ENCODE measurements at regions not wholly inside any gene's neighbourhood (a gene's known extent, or its start where the extent isn't known, plus 50 kb on each side); places are given as distances from the start of the nearest gene placed in this dataset.
"Not testable (repeated sequence)": the region's sequence is repeated elsewhere in the genome, so short reads cannot be mapped to it uniquely, and the experiment has no call there.

DNA sequence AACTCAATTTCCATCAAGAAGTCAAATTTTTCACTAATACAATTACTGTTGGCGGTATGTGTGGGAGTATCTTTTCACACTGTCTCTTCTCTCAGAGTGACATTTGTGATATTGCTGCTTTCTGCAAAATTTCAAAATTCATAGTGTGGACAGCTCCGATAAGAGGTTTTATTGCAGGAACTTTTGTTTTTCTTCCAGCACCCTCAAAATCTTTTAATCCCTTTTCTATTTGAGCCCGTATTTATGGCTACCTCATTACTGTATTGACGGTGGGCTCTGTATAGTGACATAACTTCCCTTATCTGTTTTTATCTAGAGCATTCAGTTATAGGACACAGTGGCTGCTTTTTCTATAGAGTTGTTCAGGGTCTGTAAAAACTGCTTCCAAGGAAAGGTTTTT, 794.4 kb upstream of the TMPRSS15 start:
- no peak overlapping the region for H3K4me3 ChIP-seq
- no peak for ATAC-seq
- TF ChIP-seq, protein P1, sequence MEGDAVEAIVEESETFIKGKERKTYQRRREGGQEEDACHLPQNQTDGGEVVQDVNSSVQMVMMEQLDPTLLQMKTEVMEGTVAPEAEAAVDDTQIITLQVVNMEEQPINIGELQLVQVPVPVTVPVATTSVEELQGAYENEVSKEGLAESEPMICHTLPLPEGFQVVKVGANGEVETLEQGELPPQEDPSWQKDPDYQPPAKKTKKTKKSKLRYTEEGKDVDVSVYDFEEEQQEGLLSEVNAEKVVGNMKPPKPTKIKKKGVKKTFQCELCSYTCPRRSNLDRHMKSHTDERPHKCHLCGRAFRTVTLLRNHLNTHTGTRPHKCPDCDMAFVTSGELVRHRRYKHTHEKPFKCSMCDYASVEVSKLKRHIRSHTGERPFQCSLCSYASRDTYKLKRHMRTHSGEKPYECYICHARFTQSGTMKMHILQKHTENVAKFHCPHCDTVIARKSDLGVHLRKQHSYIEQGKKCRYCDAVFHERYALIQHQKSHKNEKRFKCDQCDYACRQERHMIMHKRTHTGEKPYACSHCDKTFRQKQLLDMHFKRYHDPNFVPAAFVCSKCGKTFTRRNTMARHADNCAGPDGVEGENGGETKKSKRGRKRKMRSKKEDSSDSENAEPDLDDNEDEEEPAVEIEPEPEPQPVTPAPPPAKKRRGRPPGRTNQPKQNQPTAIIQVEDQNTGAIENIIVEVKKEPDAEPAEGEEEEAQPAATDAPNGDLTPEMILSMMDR (IDR thresholded peaks at IDR 0.05 in 4 of 5, conservative IDR thresholded peaks at IDR 0.05 in 1 of 5): no peak
- no peak for TF ChIP-seq POLR2A (IDR thresholded peaks at IDR 0.05)
- no peak for DNase-seq
- no peaks in the 10 kb centered on the region for H3K27me3 ChIP-seq
- no peaks in the 10 kb centered on the region for H3K9me3 ChIP-seq
- in situ Hi-C loops (cut with MboI; ENCODE audit: low sequenced_read_pairs in 4 of 4): no loop called here
- H3K4me1 ChIP-seq: no peaks in the 10 kb centered on the region
- no peaks in the 10 kb centered on the region for H3K36me3 ChIP-seq
- intact Hi-C loops (cut with DNase I; ENCODE audit: low total_unique reads): no loop called here
- no peak overlapping the region for H3K27ac ChIP-seq

DNA sequence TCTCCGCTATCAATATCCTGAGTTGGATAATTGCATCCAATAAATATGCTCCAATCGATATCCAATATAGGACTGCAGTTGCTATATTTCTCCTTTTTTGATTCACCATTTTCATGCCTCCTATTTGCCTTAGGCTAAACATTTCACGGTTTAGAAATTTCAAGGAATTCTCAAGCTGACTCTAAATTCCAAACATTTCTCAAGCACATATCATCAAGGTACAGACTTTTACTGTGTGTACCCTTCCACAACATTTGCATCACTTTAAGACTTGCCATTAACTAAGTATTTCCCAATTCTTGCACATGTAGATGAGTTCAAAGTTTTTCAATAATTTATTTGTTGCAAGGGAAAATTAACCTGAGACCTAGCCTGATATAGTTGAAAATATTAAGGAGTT, 795.2 kb upstream of the TMPRSS15 start:
- no peak for TF ChIP-seq POLR2A (IDR thresholded peaks at IDR 0.05)
- TF ChIP-seq, protein P1 (IDR thresholded peaks at IDR 0.05 in 4 of 5, conservative IDR thresholded peaks at IDR 0.05 in 1 of 5): no peak
- Histone ChIP-seq H3K27me3 (no peaks in the 10 kb centered on the region), H3K27ac (no peak overlapping the region), H3K4me1 (no peaks in the 10 kb centered on the region), H3K4me3 (no peak overlapping the region), H3K36me3 (no peaks in the 10 kb centered on the region), H3K9me3 (no peaks in the 10 kb centered on the region)
- in situ Hi-C loops (cut with MboI; ENCODE audit: low sequenced_read_pairs in 4 of 4) (no loop called here), intact Hi-C loops (cut with DNase I; ENCODE audit: low total_unique reads) (no loop called here)
- no peak for DNase-seq
- no peak for ATAC-seq

DNA sequence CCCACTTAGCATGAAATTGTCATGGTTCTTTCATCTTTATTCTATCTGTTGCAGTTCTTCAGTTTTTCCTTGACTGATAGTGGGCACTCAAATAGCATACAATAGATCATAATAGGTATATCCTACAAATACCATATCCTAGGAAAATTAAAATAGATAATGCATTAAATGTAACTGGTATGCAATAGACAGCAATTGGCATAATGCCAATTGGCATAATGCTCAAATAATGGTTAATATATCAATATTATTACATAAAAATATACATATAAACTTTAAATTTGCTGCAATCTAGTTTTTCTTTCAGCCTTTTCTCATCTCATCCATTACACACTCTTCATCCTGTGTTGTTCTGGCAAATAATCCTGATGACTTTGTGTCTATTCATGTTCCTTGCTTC, 814.6 kb upstream of the TMPRSS15 start:
- in situ Hi-C loops (cut with MboI; ENCODE audit: low sequenced_read_pairs in 4 of 4): no loop called here
- ATAC-seq (no peak), DNase-seq (no peak)
- TF ChIP-seq, protein P1 (IDR thresholded peaks at IDR 0.05 in 4 of 5, conservative IDR thresholded peaks at IDR 0.05 in 1 of 5): no peak
- no peak for TF ChIP-seq POLR2A (IDR thresholded peaks at IDR 0.05)
- Histone ChIP-seq H3K27ac (no peak overlapping the region), H3K9me3 (no peaks in the 10 kb centered on the region), H3K4me1 (no peaks in the 10 kb centered on the region), H3K27me3 (no peaks in the 10 kb centered on the region), H3K36me3 (no peaks in the 10 kb centered on the region), H3K4me3 (no peak overlapping the region)
- intact Hi-C loops (cut with DNase I; ENCODE audit: low total_unique reads): no loop called here

DNA sequence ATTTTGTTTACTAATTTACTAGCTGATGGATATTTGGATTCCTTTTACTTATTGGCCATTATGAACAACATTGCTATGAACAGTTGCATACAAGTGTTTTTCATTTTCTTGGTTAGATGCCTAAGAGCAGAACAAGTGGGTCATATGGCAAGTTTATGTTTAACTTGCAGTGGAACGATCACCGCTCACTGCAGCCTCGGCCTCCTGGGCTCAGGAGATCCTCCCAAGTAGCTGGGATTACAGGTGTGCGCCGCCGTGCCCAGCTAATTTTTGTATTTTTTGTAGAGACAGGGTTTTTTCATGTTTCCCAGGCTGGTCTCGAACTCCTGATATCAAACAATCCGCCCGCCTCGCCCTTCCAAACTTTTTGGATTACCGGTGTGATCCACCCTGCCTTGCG, 820.5 kb upstream of the TMPRSS15 start:
- in situ Hi-C loops (cut with MboI; ENCODE audit: low sequenced_read_pairs in 4 of 4): no loop called here
- no peaks in the 10 kb centered on the region for H3K27me3 ChIP-seq
- DNase-seq (no peak), ATAC-seq (no peak)
- H3K4me1 ChIP-seq: no peaks in the 10 kb centered on the region
- TF ChIP-seq, protein P1 (IDR thresholded peaks at IDR 0.05 in 4 of 5, conservative IDR thresholded peaks at IDR 0.05 in 1 of 5): no peak
- no peak for TF ChIP-seq POLR2A (IDR thresholded peaks at IDR 0.05)
- no peak overlapping the region for H3K27ac ChIP-seq
- no peak overlapping the region for H3K4me3 ChIP-seq
- no peaks in the 10 kb centered on the region for H3K36me3 ChIP-seq
- no peaks in the 10 kb centered on the region for H3K9me3 ChIP-seq
- intact Hi-C loops (cut with DNase I; ENCODE audit: low total_unique reads): no loop called here

DNA sequence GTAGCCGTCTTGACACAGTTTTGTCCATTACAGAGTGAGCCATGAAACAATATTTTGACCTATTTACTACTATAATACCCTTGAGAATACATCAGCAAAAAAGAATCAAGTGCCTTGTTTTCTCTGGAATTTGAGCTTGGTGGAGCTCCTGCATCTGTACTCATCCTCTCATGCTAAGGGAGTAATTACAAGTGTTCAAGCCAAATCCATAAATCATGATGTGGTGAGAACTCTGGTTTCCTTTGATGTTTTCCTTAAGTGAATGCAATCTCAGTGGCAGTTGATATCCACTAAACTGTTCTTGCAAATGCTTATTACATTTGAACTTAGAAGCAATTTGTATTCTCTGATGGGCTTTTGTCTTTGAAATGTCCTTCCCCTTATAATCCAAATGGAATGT, 824.6 kb upstream of the TMPRSS15 start:
- no peak overlapping the region for H3K4me3 ChIP-seq
- ATAC-seq (no peak), DNase-seq (no peak)
- H3K27ac ChIP-seq: no peak overlapping the region
- H3K27me3 ChIP-seq: no peaks in the 10 kb centered on the region
- no peaks in the 10 kb centered on the region for H3K36me3 ChIP-seq
- no peak for TF ChIP-seq POLR2A (IDR thresholded peaks at IDR 0.05)
- TF ChIP-seq, protein P1 (IDR thresholded peaks at IDR 0.05 in 4 of 5, conservative IDR thresholded peaks at IDR 0.05 in 1 of 5): no peak
- H3K9me3 ChIP-seq: no peaks in the 10 kb centered on the region
- in situ Hi-C loops (cut with MboI; ENCODE audit: low sequenced_read_pairs in 4 of 4) (no loop called here), intact Hi-C loops (cut with DNase I; ENCODE audit: low total_unique reads) (no loop called here)
- H3K4me1 ChIP-seq: no peaks in the 10 kb centered on the region

DNA sequence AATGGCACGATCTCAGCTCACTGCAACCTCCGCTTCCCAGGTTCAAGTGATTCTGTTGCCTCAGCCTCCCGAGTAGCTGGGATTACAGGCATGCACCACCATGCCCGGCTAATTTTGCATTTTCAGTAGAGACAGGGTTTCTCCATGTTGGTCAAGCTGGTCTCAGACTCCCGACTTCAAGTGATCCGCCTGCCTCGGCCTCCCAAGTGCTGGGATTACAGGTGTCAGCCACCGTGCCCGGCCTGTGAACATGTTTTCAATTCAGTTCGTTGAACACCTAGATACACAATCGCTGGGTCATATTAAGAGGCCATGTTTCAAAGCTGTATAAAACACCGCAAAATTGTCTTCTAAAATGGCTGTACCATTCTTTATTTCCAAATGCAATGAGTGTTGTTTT, 830.3 kb upstream of the TMPRSS15 start:
- H3K27me3 ChIP-seq; intact Hi-C loops (cut with DNase I; ENCODE audit: low total_unique reads); ATAC-seq; DNase-seq; H3K36me3 ChIP-seq; H3K4me3 ChIP-seq; in situ Hi-C loops (cut with MboI; ENCODE audit: low sequenced_read_pairs in 4 of 4); H3K9me3 ChIP-seq; H3K27ac ChIP-seq; H3K4me1 ChIP-seq: not testable (repeated sequence)

Measured in gastrocnemius medialis (tissue), 4 donors.